Activated CD4-positive, alpha-beta T cell treated with anti-CD3 and anti-CD28 coated beads, Interleukin-2, Interleukin-6, amounts not matched to agents 100 ng/mL and 50 ng/mL, durations not matched to agents 16 hours and 8 hours (primary cell): ENCODE measurements at regions not wholly inside any gene's neighbourhood (a gene's known extent, or its start where the extent isn't known, plus 50 kb on each side); places are given as distances from the start of the nearest gene placed in this dataset.

Experiments used
- DNase-seq: peaks from one replicate; pipeline ENCODE4 v3.0.0-alpha.2; 2020

DNA sequence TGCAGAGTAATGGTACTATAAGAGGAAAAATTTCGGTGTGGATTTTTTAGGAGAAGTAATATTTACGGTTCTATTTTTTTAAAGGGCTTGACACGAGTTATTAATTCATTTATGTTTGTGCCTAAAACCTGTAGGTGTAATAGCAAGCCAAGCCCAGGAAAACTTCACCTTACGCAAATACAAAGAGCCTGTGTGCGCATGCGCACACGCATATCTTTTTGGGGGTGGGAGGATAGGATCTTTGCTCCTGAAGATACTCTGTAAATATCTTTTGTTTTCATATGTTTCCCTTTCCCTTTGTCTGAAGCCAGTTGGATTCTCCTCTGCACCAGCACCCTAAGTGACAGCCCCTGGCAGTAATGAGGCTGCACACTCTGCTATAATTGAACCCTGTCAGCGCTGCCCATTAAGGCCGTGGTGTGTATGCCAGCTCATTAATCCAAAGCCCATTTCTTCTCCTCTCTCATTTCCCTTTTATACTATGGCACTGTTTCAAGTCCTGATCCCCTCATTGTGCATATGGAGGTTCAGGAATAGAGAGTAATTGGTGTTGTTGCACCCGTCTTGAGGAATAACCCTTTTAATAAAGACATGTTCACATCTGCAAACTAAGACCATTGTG lies 327.2 kb upstream of the E2F7 start:
- no peak for DNase-seq

GRCh38 chr12:77388445-77389265 lies 323.3 kb upstream of the E2F7 start:
- no peak for DNase-seq

- DNase-seq = no peak
Observed at GRCh38 chr12:77387671-77388070, 322.3 kb upstream of the E2F7 start.

- DNase-seq = no peak
Observed at GRCh38 chr12:77387214-77387613, 321.8 kb upstream of the E2F7 start.

- DNase-seq = no peak
Observed at GRCh38 chr12:77384941-77385340, 319.6 kb upstream of the E2F7 start.

DNA sequence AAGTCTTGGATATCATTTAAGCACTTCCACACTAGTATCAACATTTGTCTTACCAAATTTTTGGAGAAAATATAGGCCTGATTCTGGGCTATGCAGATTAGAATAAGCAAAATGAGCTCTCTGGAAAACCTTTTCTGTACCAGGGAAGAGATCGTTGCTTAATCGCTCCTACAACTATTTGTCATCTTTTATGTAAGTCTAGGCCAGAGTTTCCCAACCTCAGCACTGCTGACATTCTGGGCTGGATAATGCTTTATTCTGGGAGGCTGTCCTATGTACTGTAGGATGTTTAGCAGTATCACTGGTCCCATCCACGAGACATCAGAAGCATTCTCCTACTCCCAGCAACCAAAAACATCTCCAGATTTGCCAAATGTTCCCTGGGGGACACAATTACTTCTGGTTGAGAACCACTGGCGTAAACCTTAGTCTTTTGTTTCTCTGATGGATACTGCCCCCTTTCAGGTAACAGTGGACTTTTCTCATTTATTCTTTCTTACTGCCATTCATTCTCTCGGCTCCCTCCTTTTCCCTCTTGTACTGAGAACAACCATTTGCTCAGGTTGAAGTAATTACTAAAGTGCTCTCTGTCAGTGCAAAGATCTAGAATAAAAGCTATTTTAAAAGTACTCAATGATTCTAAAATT lies 316.9 kb upstream of the E2F7 start:
- no peak for DNase-seq

GRCh38 chr12:77377622-77378021 lies 312.3 kb upstream of the E2F7 start:
- no peak for DNase-seq

DNA sequence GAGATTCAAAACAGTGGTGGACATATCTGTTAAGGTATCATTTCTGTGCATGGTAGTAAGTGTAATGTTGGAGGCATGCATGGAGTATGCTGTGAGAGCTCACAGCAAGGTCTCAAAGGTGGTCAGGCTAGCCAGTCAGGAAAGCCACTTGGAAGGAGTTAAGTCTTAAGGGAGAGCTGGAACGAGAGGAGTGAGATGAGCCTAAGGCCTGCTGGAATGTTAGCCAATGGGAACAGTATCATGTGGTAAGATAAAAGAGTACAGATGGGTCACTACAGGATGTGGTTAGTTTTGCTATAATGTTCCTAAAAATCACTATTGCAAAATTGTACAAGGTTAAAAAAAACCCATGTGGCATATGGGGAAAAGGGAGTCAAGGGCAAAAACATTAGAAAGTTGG lies 311.7 kb upstream of the E2F7 start:
- no peak for DNase-seq

DNA sequence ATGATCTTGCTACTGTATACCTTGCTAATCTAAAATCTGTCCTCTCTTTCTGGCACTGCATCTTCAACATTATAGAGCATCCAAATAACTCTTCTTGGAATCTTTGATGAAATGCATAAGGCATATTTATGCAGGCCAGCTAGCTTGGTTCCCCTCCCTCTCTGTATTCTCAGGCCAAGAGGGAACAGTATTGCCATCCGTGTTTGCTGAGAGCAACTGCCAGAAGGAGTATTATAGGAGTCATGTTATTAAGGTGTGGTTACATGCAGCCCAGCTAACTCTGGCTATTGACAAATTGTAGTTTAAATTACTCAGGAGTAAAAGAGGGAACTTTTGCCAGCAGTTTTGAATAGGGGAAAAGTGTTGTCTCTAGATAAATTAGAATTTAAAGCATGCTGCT lies 309.3 kb upstream of the E2F7 start:
- DNase-seq = no peak

GRCh38 chr12:77372494-77372893 lies 307.1 kb upstream of the E2F7 start:
- DNase-seq = no peak

- DNase-seq = no peak
Observed at GRCh38 chr12:77372026-77372425, 306.7 kb upstream of the E2F7 start.

GRCh38 chr12:77368379-77368778 lies 303.0 kb upstream of the E2F7 start:
- no peak for DNase-seq

DNA sequence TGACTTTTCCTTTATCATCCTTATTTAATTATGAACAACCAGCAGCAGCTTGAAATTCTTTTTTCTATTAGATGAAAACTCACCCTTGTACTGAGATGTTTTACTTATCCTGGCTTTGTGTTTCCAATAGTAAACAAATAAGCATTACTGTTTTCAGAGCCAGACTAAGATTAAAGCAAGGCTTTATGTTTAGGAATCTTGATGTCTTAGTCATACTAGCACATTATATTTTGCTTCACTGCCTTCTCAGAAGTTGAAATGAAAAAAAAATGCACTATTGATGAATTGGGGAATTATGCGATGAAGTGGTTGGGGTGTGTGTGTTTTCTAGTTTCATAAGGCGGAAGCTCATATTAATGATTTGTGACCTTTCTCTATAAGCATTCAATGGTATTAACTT lies 301.2 kb upstream of the E2F7 start:
- no peak for DNase-seq

DNA sequence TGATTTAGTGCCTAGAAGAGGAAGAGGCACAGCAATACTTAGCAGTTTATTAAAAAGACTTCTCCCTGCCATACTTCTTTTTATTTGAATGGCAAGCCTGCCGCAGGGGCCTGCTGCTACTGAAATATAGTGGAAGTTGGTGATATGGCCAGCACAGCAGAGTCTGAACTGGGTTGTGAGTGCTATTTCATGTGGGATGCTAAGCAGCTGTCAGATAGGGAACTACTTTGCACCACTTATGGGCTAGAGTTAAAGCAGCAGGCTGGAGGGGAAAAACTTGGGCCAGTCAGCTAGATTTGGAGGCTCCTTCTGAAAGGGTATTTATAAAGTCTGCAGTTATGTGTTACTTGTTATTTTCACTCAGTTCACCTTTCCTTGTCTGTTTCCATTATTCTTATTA lies 299.0 kb upstream of the E2F7 start:
- DNase-seq = no peak

DNA sequence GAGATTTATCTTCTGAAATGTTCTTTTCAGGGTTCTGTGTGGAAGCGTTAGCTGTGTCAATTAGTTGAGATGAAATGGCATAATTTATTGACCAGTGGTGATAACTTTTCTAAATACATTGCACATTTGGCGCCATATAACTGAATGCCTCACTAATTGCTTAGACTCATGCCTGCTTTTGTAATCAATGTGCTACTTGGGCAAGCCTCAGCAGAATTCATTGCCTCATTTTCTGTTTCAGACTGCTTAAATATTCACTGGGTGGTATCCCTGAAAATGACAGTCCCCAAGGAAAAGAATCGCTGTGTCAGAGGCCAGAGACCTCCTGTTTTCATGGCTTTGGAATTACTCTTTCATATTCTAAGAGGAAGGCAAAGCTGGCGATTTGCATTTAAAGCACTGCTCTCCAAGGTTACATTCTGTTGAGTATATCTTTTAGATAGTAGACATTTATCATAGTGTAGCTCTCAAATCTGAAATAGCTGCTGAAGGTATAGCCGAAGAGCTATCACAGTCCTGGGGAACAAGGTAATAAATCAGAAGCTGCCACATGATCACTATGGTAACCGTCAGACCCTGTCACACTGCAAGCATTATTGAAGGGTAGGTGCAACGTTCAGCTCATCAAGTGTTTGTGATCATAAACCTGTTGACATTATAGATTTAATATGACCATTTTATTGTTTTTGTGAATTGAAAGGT lies 297.3 kb upstream of the E2F7 start:
- no peak for DNase-seq

GRCh38 chr12:77357655-77358054 lies 292.3 kb upstream of the E2F7 start:
- no peak for DNase-seq

DNA sequence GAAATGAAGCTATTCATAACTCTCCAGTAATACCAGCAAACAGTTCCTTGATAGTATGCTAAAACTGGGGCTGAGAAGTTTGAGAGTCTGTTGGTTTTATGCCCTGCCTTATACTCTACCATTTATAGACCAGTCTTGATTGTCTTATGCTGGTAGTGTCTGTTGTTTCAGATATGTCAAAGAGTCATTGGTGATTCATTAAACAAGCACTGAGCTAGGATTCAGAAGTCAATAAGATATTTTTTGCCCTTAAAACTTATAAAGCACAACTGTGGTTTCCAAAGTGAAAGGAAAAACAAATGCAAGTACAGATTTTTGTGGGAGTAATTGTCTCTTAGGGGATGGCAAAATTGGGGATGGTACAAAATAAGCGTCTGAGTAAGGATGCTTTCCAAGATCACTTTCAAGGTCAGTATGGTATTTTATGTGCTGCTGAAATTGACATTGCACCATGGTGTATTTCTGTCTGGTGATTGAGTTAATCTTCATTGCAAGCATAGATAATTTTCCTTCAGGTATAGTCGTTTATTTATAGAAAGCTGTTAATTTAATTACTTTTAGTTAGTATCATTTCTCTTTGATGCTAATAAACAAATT lies 289.5 kb upstream of the E2F7 start:
- no peak for DNase-seq

DNA sequence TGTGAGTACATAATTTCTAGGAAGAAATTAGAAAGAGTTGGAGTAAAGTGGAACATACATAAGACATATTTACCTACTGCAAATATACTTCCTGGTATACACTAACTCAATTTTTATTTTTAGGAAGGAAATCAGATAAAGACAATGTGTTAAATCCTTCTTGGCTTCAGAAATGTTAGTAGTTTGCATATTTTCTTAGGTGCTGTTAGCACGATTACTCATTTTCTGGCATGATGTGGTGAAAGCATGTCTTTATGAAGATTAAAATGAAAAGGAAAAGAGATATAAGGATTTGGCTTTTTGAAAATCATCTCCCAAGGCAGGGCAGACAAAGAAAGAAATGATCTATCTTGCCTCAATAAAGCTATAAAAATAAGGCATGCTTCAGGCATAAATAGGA lies 287.6 kb upstream of the E2F7 start:
- no peak for DNase-seq

DNA sequence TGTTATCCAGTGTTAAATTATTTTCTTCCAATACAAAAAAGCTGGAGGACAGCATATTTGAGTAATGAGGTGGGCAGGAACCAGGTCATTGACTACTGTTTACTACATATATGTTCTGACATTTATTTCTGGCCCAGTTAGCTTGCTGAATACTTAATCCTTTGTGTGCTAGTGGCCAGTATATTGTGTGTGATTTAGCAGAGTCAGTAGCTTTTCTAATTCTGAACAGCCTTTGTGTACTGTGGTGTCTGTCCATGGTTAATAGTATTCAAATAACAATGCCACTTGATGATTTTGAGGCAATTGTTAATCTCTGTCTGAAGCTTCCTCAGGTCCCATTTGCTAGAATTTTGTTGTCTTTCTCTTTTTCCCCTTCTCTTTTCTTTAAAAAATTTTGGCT lies 286.5 kb upstream of the E2F7 start:
- no peak for DNase-seq

GRCh38 chr12:77349689-77350370 lies 284.5 kb upstream of the E2F7 start:
- DNase-seq = no peak

GRCh38 chr12:77347017-77347416 lies 281.6 kb upstream of the E2F7 start:
- no peak for DNase-seq

DNA sequence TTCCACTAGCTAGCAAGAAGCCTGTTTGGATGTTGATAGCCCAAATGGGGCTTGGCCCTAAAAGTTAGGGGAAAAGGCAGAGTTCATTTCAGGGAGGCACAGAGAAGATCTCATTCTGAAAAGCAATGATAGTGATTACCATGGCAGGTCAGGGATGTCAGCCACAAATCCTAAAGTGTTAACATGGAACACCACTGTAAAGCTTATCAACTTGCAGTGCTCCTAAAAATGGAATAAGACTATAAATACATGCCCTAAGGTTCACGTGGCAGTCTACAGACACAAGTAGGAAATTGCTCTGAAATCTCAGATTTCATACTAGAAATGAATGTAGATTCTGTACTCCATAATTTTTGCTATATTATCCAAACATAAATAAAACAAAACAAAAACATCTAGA lies 280.0 kb upstream of the E2F7 start:
- DNase-seq = no peak

- DNase-seq = no peak
Observed at GRCh38 chr12:77344651-77345050, 279.3 kb upstream of the E2F7 start.
